Fibroblast of pulmonary artery (primary cell): ENCODE measurements at regions not wholly inside any gene's neighbourhood (a gene's known extent, or its start where the extent isn't known, plus 50 kb on each side); places are given as distances from the start of the nearest gene placed in this dataset.
A peak's percentile ranks its signal among the peaks of the same experiment; 100 is the strongest.
"Not testable (repeated sequence)": the region's sequence is repeated elsewhere in the genome, so short reads cannot be mapped to it uniquely, and the experiment has no call there.

ENCODE experiments used
- DNase-seq: peaks from one replicate; pipeline ENCODE4 v3.0.0-alpha.2; 2010; ENCODE audit warnings: low read depth
- H3K4me3 ChIP-seq: replicated peaks from 2 replicates; pipeline ENCODE4 v1.5.1; 2011; ENCODE audit warnings: low read depth, mild to moderate bottlenecking, control low read depth, low read length, moderate library complexity
- CTCF ChIP-seq: IDR thresholded peaks from 2 replicates; pipeline ENCODE4 v1.5.1; 2011; ENCODE audit warnings: mild to moderate bottlenecking, control low read depth, low read length, inconsistent platforms; ENCODE audit errors: missing control alignments

GRCh38 chr6:27694547-27694874 is 217.7 kb downstream of the OR2B2 start:
- H3K4me3 ChIP-seq: peak overlapping the region; percentile 59
- DNase-seq: no peak
- no peak for TF ChIP-seq CTCF

- no peak for DNase-seq
- H3K4me3 ChIP-seq: peak overlapping the region; percentile 59
- TF ChIP-seq CTCF: no peak
Observed at GRCh38 chr6:27693766-27694546, 218.2 kb downstream of the OR2B2 start.

- not testable (repeated sequence) for H3K4me3 ChIP-seq, DNase-seq
Observed at GRCh38 chr6:27692133-27692532, 219.2 kb upstream of the ZNF184 start.

GRCh38 chr6:27688014-27688586 is 215.2 kb upstream of the ZNF184 start:
- no peak for TF ChIP-seq CTCF
- H3K4me3 ChIP-seq: peak overlapping the region; percentile 58
- DNase-seq: peak; percentile 88

GRCh38 chr6:27687154-27688013 is 214.5 kb upstream of the ZNF184 start:
- TF ChIP-seq CTCF: peak; percentile 75
- H3K4me3 ChIP-seq: peak overlapping the region; percentile 58
- DNase-seq: peak; percentile 70

- no peak for TF ChIP-seq CTCF
- no peak for DNase-seq
- H3K4me3 ChIP-seq: no peak overlapping the region
Observed at GRCh38 chr6:27685279-27685678, 212.4 kb upstream of the ZNF184 start.
